ENCODE measurements at regions not wholly inside any gene's neighbourhood (a gene's known extent, or its start where the extent isn't known, plus 50 kb on each side); places are given as distances from the start of the nearest gene placed in this dataset.
"Not testable (repeated sequence)": the region's sequence is repeated elsewhere in the genome, so short reads cannot be mapped to it uniquely, and the experiment has no call there.

DNA sequence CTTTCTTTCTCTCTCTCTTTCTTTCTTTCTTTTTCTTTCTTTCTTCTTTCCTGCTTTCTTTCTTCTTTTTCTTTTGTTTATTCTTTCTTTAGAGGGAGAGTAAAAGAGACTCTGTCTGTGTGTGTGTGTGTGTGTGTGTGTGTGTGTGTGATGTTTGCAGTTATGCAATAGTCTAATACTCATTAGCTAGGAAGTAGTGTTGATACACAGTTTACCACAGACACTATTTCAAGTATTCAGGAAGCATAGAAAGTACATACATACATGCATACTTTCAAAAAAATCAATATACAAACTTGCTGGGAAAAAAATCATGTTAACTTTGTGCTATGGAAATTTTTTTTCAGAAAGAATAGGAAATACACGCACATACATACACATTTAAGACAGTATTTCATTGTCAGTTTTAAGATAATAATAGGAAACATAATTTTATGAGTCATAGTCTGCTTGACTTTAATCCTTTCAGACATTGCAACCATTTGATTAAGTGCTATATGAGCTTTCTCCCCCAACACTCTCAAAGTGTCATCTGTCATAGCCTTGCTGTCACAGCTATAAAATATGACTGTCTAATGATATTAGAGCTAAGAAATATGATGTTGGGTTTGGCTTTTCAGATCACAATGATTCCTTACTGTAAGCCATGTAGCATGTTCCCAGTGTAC is 74.9 kb upstream of the EPHA3 start:
- Histone ChIP-seq H2AFZ (ENCODE audit: low read length) (no peak overlapping the region), H3K27ac (ENCODE audit: low read length) (no peak overlapping the region), H3K4me3 (ENCODE audit: low read length) (no peak overlapping the region), H3K36me3 (replicated peaks; ENCODE audit: insufficient read depth, low read length) (no peaks in the 10 kb centered on the region), H3K9me2 (replicated peaks; ENCODE audit: insufficient read depth, low read length) (no peaks in the 10 kb centered on the region), H3K9me3 (replicated peaks; ENCODE audit: insufficient read depth, low read length) (no peaks in the 10 kb centered on the region), H3K79me2 (ENCODE audit: low read length) (no peaks in the 10 kb centered on the region), H3K9ac (ENCODE audit: low read length) (no peak overlapping the region), H3K4me2 (ENCODE audit: low read depth, low read length) (no peak overlapping the region), H3F3A (ENCODE audit: insufficient read depth, low read length) (no peaks in the 10 kb centered on the region), H3K4me1 (ENCODE audit: low read length) (no peaks in the 10 kb centered on the region), H4K20me1 (ENCODE audit: insufficient read depth, low read length) (no peaks in the 10 kb centered on the region), H3K27me3 (replicated peaks; ENCODE audit: insufficient read depth, low read length) (no peaks in the 10 kb centered on the region)
- no peak for DNase-seq
- TF ChIP-seq EZH2phosphoT487 (IDR thresholded peaks at IDR 0.05; ENCODE audit: low read length), result no peak
- TF ChIP-seq EZH2 (optimal IDR thresholded peaks at IDR 0.05; ENCODE audit: low read depth, low read length), result no peak
- TF ChIP-seq, protein P1, sequence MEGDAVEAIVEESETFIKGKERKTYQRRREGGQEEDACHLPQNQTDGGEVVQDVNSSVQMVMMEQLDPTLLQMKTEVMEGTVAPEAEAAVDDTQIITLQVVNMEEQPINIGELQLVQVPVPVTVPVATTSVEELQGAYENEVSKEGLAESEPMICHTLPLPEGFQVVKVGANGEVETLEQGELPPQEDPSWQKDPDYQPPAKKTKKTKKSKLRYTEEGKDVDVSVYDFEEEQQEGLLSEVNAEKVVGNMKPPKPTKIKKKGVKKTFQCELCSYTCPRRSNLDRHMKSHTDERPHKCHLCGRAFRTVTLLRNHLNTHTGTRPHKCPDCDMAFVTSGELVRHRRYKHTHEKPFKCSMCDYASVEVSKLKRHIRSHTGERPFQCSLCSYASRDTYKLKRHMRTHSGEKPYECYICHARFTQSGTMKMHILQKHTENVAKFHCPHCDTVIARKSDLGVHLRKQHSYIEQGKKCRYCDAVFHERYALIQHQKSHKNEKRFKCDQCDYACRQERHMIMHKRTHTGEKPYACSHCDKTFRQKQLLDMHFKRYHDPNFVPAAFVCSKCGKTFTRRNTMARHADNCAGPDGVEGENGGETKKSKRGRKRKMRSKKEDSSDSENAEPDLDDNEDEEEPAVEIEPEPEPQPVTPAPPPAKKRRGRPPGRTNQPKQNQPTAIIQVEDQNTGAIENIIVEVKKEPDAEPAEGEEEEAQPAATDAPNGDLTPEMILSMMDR (IDR thresholded peaks at IDR 0.05; ENCODE audit: low read length), result no peak

DNA sequence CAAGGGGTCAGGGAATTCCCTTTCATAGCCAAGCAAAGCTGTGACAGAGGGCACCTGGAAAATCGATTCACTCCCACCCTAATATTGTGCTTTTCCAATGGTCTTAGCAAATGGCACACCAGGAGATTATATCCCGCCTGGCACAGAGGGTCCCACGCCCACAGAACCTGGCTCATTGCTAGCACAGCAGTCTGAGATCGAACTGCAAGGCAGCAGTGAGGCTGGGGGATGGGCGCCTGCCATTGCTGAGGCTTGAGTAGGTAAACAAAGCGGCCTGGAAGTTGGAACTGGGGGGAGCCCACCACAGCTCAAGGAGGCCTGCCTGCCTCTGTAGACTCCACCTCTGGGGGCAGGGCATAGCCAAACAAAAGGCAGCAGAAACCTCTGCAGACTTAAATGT is 72.7 kb upstream of the EPHA3 start:
- H3K9me3 ChIP-seq (replicated peaks; ENCODE audit: insufficient read depth, low read length); H3K79me2 ChIP-seq (ENCODE audit: low read length); H3K4me3 ChIP-seq (ENCODE audit: low read length); H4K20me1 ChIP-seq (ENCODE audit: insufficient read depth, low read length); H3K36me3 ChIP-seq (replicated peaks; ENCODE audit: insufficient read depth, low read length); H3F3A ChIP-seq (ENCODE audit: insufficient read depth, low read length); H3K4me2 ChIP-seq (ENCODE audit: low read depth, low read length); H3K9ac ChIP-seq (ENCODE audit: low read length); H3K9me2 ChIP-seq (replicated peaks; ENCODE audit: insufficient read depth, low read length); H3K27ac ChIP-seq (ENCODE audit: low read length); DNase-seq; H3K27me3 ChIP-seq (replicated peaks; ENCODE audit: insufficient read depth, low read length); H2AFZ ChIP-seq (ENCODE audit: low read length); H3K4me1 ChIP-seq (ENCODE audit: low read length): not testable (repeated sequence)

- no peaks in the 10 kb centered on the region for H3K4me1 ChIP-seq (ENCODE audit: low read length)
- no peaks in the 10 kb centered on the region for H4K20me1 ChIP-seq (ENCODE audit: insufficient read depth, low read length)
- H3K79me2 ChIP-seq (ENCODE audit: low read length), result no peaks in the 10 kb centered on the region
- no peaks in the 10 kb centered on the region for H3F3A ChIP-seq (ENCODE audit: insufficient read depth, low read length)
- no peak overlapping the region for H3K4me2 ChIP-seq (ENCODE audit: low read depth, low read length)
- H2AFZ ChIP-seq (ENCODE audit: low read length), result no peak overlapping the region
- no peaks in the 10 kb centered on the region for H3K36me3 ChIP-seq (replicated peaks; ENCODE audit: insufficient read depth, low read length)
- H3K27ac ChIP-seq (ENCODE audit: low read length), result no peak overlapping the region
- H3K9me2 ChIP-seq (replicated peaks; ENCODE audit: insufficient read depth, low read length), result no peaks in the 10 kb centered on the region
- TF ChIP-seq EZH2 (optimal IDR thresholded peaks at IDR 0.05; ENCODE audit: low read depth, low read length) (no peak), EZH2phosphoT487 (IDR thresholded peaks at IDR 0.05; ENCODE audit: low read length) (no peak)
- TF ChIP-seq, protein P1 (IDR thresholded peaks at IDR 0.05; ENCODE audit: low read length), result no peak
- no peaks in the 10 kb centered on the region for H3K27me3 ChIP-seq (replicated peaks; ENCODE audit: insufficient read depth, low read length)
- no peak overlapping the region for H3K4me3 ChIP-seq (ENCODE audit: low read length)
- no peaks in the 10 kb centered on the region for H3K9me3 ChIP-seq (replicated peaks; ENCODE audit: insufficient read depth, low read length)
- no peak for DNase-seq
- H3K9ac ChIP-seq (ENCODE audit: low read length), result no peak overlapping the region
Measured at GRCh38 chr3:89038869-89039268, 68.6 kb upstream of the EPHA3 start.

- no peak overlapping the region for H3K9ac ChIP-seq (ENCODE audit: low read length)
- H3K9me3 ChIP-seq (replicated peaks; ENCODE audit: insufficient read depth, low read length), result no peaks in the 10 kb centered on the region
- no peak overlapping the region for H3K27ac ChIP-seq (ENCODE audit: low read length)
- no peaks in the 10 kb centered on the region for H4K20me1 ChIP-seq (ENCODE audit: insufficient read depth, low read length)
- no peaks in the 10 kb centered on the region for H3K27me3 ChIP-seq (replicated peaks; ENCODE audit: insufficient read depth, low read length)
- H3K4me1 ChIP-seq (ENCODE audit: low read length), result no peaks in the 10 kb centered on the region
- no peak overlapping the region for H3K4me2 ChIP-seq (ENCODE audit: low read depth, low read length)
- no peaks in the 10 kb centered on the region for H3K79me2 ChIP-seq (ENCODE audit: low read length)
- no peaks in the 10 kb centered on the region for H3K36me3 ChIP-seq (replicated peaks; ENCODE audit: insufficient read depth, low read length)
- no peak for DNase-seq
- no peaks in the 10 kb centered on the region for H3F3A ChIP-seq (ENCODE audit: insufficient read depth, low read length)
- TF ChIP-seq, protein P1 (IDR thresholded peaks at IDR 0.05; ENCODE audit: low read length), result no peak
- no peak for TF ChIP-seq EZH2 (optimal IDR thresholded peaks at IDR 0.05; ENCODE audit: low read depth, low read length)
- no peak for TF ChIP-seq EZH2phosphoT487 (IDR thresholded peaks at IDR 0.05; ENCODE audit: low read length)
- no peak overlapping the region for H3K4me3 ChIP-seq (ENCODE audit: low read length)
- H2AFZ ChIP-seq (ENCODE audit: low read length), result no peak overlapping the region
- no peaks in the 10 kb centered on the region for H3K9me2 ChIP-seq (replicated peaks; ENCODE audit: insufficient read depth, low read length)
Measured at GRCh38 chr3:89042236-89042835, 65.1 kb upstream of the EPHA3 start.

All from MM.1S (cell line).